ENCODE measurements at regions not wholly inside any gene's neighbourhood (a gene's known extent, or its start where the extent isn't known, plus 50 kb on each side); places are given as distances from the start of the nearest gene placed in this dataset.
A peak's percentile ranks its signal among the peaks of the same experiment; 100 is the strongest.

DNA sequence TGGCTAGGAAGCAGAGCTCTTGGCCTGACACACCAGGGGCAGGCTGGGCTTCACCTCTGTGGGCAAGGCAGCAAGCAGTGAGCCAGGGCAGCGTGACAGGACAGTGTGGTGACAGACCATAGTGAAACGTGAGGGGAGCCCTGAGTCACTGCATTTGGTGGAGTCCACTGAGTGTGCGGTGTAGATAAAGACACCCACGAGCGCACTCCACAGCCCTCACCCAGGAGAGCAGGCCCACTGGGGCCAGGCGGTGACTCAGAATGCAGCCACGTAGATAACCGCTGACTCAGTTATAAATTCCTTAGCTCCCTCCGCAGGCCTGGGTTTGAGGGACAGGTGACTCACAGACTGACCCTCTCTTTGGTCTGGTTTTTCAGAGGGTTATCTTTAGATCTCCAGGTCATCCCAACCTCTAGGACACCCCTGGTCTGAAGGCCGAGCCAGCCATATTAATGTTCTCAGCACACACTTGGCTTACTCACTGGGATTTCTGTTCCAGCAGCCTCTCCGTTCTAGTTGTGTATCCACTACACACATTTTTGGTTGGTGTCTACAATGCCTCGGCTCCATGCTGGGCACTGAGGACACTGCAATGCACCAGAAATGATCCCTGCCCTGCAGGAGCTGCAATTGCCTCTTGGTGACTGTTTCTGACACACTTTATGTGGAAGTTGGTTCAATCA lies 90.2 kb upstream of the TSPAN2 start:
- DNase-seq (ENCODE audit: low spot score in 2 of 2): no peak
- Histone ChIP-seq H3K4me1 (peaks cover 0 to 12% (median 0%) of the 10 kb centered on the region in 4 donors), H3K9me3 (peaks cover 0 to 2% (median 0%) of the 10 kb centered on the region in 4 donors), H3K36me3 (no peaks in the 10 kb centered on the region), H3K4me3 (no peak overlapping the region), H3K27ac (no peak overlapping the region), H3K27me3 (no peaks in the 10 kb centered on the region)
- TF ChIP-seq POLR2A (IDR thresholded peaks at IDR 0.05) (no peak), EP300 (IDR thresholded peaks at IDR 0.05) (no peak)
- TF ChIP-seq, protein P1, sequence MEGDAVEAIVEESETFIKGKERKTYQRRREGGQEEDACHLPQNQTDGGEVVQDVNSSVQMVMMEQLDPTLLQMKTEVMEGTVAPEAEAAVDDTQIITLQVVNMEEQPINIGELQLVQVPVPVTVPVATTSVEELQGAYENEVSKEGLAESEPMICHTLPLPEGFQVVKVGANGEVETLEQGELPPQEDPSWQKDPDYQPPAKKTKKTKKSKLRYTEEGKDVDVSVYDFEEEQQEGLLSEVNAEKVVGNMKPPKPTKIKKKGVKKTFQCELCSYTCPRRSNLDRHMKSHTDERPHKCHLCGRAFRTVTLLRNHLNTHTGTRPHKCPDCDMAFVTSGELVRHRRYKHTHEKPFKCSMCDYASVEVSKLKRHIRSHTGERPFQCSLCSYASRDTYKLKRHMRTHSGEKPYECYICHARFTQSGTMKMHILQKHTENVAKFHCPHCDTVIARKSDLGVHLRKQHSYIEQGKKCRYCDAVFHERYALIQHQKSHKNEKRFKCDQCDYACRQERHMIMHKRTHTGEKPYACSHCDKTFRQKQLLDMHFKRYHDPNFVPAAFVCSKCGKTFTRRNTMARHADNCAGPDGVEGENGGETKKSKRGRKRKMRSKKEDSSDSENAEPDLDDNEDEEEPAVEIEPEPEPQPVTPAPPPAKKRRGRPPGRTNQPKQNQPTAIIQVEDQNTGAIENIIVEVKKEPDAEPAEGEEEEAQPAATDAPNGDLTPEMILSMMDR (IDR thresholded peaks at IDR 0.05): no peak
- WGBS, 2 donors: 84 to 97% methylated on average over 10 to 12 of the region's 12 CpGs

DNA sequence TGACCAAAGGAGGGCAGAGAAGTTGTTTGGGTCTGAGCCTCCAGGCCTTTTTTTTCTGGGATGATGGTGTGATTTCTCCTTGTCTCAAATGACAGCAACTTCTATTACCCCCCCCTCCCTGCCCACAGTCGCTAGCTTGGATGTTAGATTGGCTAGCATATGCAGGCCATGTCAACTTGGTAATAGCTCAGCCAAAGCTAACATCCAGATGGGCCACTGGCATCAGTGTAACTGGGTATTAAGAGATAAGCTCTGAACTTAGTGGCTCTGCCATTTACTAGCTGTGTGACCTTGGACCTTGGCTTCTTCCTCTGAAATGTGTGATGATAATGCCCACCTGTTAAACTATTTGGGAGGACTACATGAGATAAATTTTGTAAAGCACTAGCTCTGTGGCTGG lies 86.9 kb upstream of the TSPAN2 start:
- H3K27ac ChIP-seq: no peak overlapping the region
- no peaks in the 10 kb centered on the region for H3K36me3 ChIP-seq
- H3K27me3 ChIP-seq: no peaks in the 10 kb centered on the region
- peaks cover 0 to 5% (median 0%) of the 10 kb centered on the region in 4 donors for H3K9me3 ChIP-seq
- TF ChIP-seq, protein P1 (IDR thresholded peaks at IDR 0.05): no peak
- TF ChIP-seq EP300 (IDR thresholded peaks at IDR 0.05) (no peak), POLR2A (IDR thresholded peaks at IDR 0.05) (no peak)
- no peak for DNase-seq (ENCODE audit: low spot score in 2 of 2)
- H3K4me1 ChIP-seq: no peaks in the 10 kb centered on the region
- H3K4me3 ChIP-seq: no peak overlapping the region
- WGBS, 2 donors: 85 to 95% methylated on average over 1 of the region's 1 CpG

DNA sequence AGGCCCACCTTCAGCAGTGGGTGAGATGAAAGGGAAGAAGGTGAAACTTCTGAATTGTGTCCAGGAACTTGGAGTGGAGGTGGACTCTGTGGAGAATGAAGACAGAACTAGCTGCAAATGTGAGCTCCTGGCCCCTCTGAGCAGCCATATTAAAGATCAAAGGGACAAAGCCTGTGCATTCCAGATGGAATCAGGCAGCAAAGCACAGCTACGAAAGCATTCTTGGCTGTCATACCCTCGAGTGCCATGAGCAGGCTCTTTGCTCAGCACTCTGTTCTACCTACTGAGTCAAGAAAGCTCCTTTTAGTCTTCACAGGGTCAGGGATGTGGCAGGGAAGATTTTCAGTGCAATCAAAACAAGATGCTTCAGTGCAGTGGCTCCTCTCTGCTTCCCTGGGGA lies 86.3 kb upstream of the TSPAN2 start:
- Histone ChIP-seq H3K27me3 (no peaks in the 10 kb centered on the region), H3K4me3 (no peak overlapping the region), H3K36me3 (no peaks in the 10 kb centered on the region), H3K4me1 (no peaks in the 10 kb centered on the region), H3K9me3 (peaks cover 0 to 5% (median 0%) of the 10 kb centered on the region in 4 donors), H3K27ac (no peak overlapping the region)
- WGBS, 2 donors: 68 to 75% methylated on average over 2 of the region's 2 CpGs
- TF ChIP-seq POLR2A (IDR thresholded peaks at IDR 0.05): no peak
- no peak for TF ChIP-seq EP300 (IDR thresholded peaks at IDR 0.05)
- TF ChIP-seq, protein P1 (IDR thresholded peaks at IDR 0.05): no peak
- no peak for DNase-seq (ENCODE audit: low spot score in 2 of 2)

DNA sequence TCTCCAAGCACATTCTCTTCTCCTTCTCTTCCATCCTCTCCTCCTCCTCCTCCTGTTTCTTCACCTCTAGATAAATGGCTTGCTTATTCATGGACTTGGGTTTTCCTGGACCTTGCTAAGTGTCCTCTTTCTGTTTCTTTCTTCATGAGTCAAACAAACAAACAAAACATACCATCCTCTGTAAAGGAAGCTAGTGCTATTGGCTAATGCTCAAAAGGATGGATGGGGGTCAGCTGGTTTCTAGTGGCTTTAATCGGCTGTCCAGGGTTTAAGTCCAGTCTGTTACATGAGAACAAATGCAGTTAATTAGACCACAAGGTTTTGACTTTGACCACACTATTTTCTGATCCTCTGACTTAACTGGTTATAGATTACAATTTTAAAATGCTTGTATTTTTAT lies 83.8 kb upstream of the TSPAN2 start:
- 86 to 100% methylated on average over 1 of the region's 1 CpG for WGBS, 2 donors
- H3K4me3 ChIP-seq: no peak overlapping the region
- H3K9me3 ChIP-seq: peaks cover 0 to 5% (median 0%) of the 10 kb centered on the region in 4 donors
- H3K27me3 ChIP-seq: no peaks in the 10 kb centered on the region
- H3K36me3 ChIP-seq: no peaks in the 10 kb centered on the region
- no peak for DNase-seq (ENCODE audit: low spot score in 2 of 2)
- TF ChIP-seq, protein P1 (IDR thresholded peaks at IDR 0.05): no peak
- H3K27ac ChIP-seq: no peak overlapping the region
- H3K4me1 ChIP-seq: peaks cover 0 to 9% (median 1%) of the 10 kb centered on the region in 4 donors

DNA sequence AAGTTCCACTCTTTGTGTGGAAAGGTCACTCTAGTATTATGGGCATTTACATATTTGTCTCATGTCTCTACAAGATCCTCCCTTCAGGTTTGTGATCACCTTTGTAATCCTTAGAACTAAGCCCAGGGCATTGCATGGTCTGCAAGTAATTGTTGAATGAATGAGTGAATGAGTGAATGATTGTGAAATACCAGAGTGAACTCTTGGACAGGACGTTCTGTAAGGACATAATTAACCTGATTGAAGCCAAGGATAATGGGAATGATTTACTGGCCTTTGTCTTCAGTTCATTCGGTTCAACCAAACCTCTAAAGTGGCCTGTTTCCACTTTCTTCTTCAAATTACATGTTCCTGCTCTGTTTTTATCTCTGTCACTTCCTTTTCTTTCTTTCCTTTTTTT lies 83.0 kb upstream of the TSPAN2 start:
- no peak for DNase-seq (ENCODE audit: low spot score in 2 of 2)
- no peak overlapping the region for H3K4me3 ChIP-seq

More for the DNA sequence above, 83.0 kb upstream of the TSPAN2 start:
- Histone ChIP-seq H3K9me3 (peaks cover 0 to 5% (median 0%) of the 10 kb centered on the region in 4 donors), H3K27ac (peak overlapping the region in 1 of 4 donors; percentile 77), H3K36me3 (no peaks in the 10 kb centered on the region), H3K4me1 (peaks cover 0 to 9% (median 1%) of the 10 kb centered on the region in 4 donors), H3K27me3 (no peaks in the 10 kb centered on the region)
- WGBS, 2 donors: 40 to 70% methylated on average over 2 of the region's 2 CpGs
- TF ChIP-seq, protein P1 (IDR thresholded peaks at IDR 0.05): no peak
- TF ChIP-seq EP300 (IDR thresholded peaks at IDR 0.05) (peak in 1 of 2 donors; percentile 63), POLR2A (IDR thresholded peaks at IDR 0.05) (no peak)
